ENCODE measurements at regions not wholly inside any gene's neighbourhood (a gene's known extent, or its start where the extent isn't known, plus 50 kb on each side); places are given as distances from the start of the nearest gene placed in this dataset.

- Histone ChIP-seq H3K27me3 (ENCODE audit: low read depth, low read length) (no peaks in the 10 kb centered on the region), H2AFZ (ENCODE audit: low read depth, low read length) (no peak overlapping the region), H3K79me2 (ENCODE audit: low read length) (no peaks in the 10 kb centered on the region), H3K9ac (ENCODE audit: low read length) (no peak overlapping the region), H3K27ac (ENCODE audit: low read length) (no peak overlapping the region), H3K9me3 (ENCODE audit: insufficient read depth, low read length) (no peaks in the 10 kb centered on the region), H4K20me1 (ENCODE audit: insufficient read depth, low read length) (no peaks in the 10 kb centered on the region), H3K4me2 (ENCODE audit: low read length) (no peak overlapping the region), H3K4me1 (ENCODE audit: low read length) (no peaks in the 10 kb centered on the region), H3K4me3 (ENCODE audit: low read length) (no peak overlapping the region), H3K36me3 (replicated peaks; ENCODE audit: low read depth, low read length) (no peaks in the 10 kb centered on the region)
- no peak for TF ChIP-seq CTCF (IDR thresholded peaks at IDR 0.05; ENCODE audit: low read depth, low read length)
- no peak for TF ChIP-seq EZH2phosphoT487 (IDR thresholded peaks at IDR 0.05; ENCODE audit: low read depth)
Measured at GRCh38 chr6:71608646-71609045, 277.7 kb upstream of the RIMS1 start.

GRCh38 chr6:71619836-71620235, 266.5 kb upstream of the RIMS1 start:
- Histone ChIP-seq H3K9me3 (ENCODE audit: insufficient read depth, low read length) (0 out of 2 replicates have a peak, but pooled peaks cover 3% of the 10 kb centered on the region), H3K4me1 (ENCODE audit: low read length) (no peaks in the 10 kb centered on the region), H3K9ac (ENCODE audit: low read length) (no peak overlapping the region), H3K27me3 (ENCODE audit: low read depth, low read length) (no peaks in the 10 kb centered on the region), H4K20me1 (ENCODE audit: insufficient read depth, low read length) (no peaks in the 10 kb centered on the region), H2AFZ (ENCODE audit: low read depth, low read length) (no peak overlapping the region), H3K4me2 (ENCODE audit: low read length) (no peak overlapping the region), H3K36me3 (replicated peaks; ENCODE audit: low read depth, low read length) (no peaks in the 10 kb centered on the region), H3K4me3 (ENCODE audit: low read length) (no peak overlapping the region), H3K79me2 (ENCODE audit: low read length) (no peaks in the 10 kb centered on the region), H3K27ac (ENCODE audit: low read length) (no peak overlapping the region)
- TF ChIP-seq EZH2phosphoT487 (IDR thresholded peaks at IDR 0.05; ENCODE audit: low read depth) (no peak), CTCF (IDR thresholded peaks at IDR 0.05; ENCODE audit: low read depth, low read length) (no peak)

GRCh38 chr6:71621918-71622519, 264.3 kb upstream of the RIMS1 start:
- TF ChIP-seq EZH2phosphoT487 (IDR thresholded peaks at IDR 0.05; ENCODE audit: low read depth) (no peak), CTCF (IDR thresholded peaks at IDR 0.05; ENCODE audit: low read depth, low read length) (peak; percentile 70)

GRCh38 chr6:71642120-71642519, 244.2 kb upstream of the RIMS1 start:
- no peaks in the 10 kb centered on the region for H3K27me3 ChIP-seq (ENCODE audit: low read depth, low read length)
- H3K9me3 ChIP-seq (ENCODE audit: insufficient read depth, low read length), result no peaks in the 10 kb centered on the region
- no peak overlapping the region for H2AFZ ChIP-seq (ENCODE audit: low read depth, low read length)
- H3K79me2 ChIP-seq (ENCODE audit: low read length), result no peaks in the 10 kb centered on the region
- H3K4me2 ChIP-seq (ENCODE audit: low read length), result no peak overlapping the region
- no peaks in the 10 kb centered on the region for H3K36me3 ChIP-seq (replicated peaks; ENCODE audit: low read depth, low read length)
- no peak overlapping the region for H3K4me3 ChIP-seq (ENCODE audit: low read length)
- TF ChIP-seq EZH2phosphoT487 (IDR thresholded peaks at IDR 0.05; ENCODE audit: low read depth), result no peak
- H3K27ac ChIP-seq (ENCODE audit: low read length), result no peak overlapping the region
- H4K20me1 ChIP-seq (ENCODE audit: insufficient read depth, low read length), result no peaks in the 10 kb centered on the region
- H3K9ac ChIP-seq (ENCODE audit: low read length), result no peak overlapping the region
- no peaks in the 10 kb centered on the region for H3K4me1 ChIP-seq (ENCODE audit: low read length)

More at GRCh38 chr6:71621918-71622519, 264.3 kb upstream of the RIMS1 start:
- Histone ChIP-seq H3K4me1 (ENCODE audit: low read length) (no peaks in the 10 kb centered on the region), H3K36me3 (replicated peaks; ENCODE audit: low read depth, low read length) (no peaks in the 10 kb centered on the region), H4K20me1 (ENCODE audit: insufficient read depth, low read length) (no peaks in the 10 kb centered on the region), H2AFZ (ENCODE audit: low read depth, low read length) (no peak overlapping the region), H3K27me3 (ENCODE audit: low read depth, low read length) (no peaks in the 10 kb centered on the region), H3K9ac (ENCODE audit: low read length) (no peak overlapping the region), H3K4me3 (ENCODE audit: low read length) (no peak overlapping the region), H3K4me2 (ENCODE audit: low read length) (no peak overlapping the region), H3K79me2 (ENCODE audit: low read length) (no peaks in the 10 kb centered on the region), H3K27ac (ENCODE audit: low read length) (no peak overlapping the region), H3K9me3 (ENCODE audit: insufficient read depth, low read length) (0 out of 2 replicates have a peak, but pooled peaks cover 10% of the 10 kb centered on the region)
